ENCODE measurements at regions not wholly inside any gene's neighbourhood (a gene's known extent, or its start where the extent isn't known, plus 50 kb on each side); places are given as distances from the start of the nearest gene placed in this dataset.

GRCh38 chr4:141395919-141396318, 175.2 kb downstream of the ZNF330 start:
- Histone ChIP-seq H3K4me3 (ENCODE audit: low read depth, low read length, poor library complexity, severe bottlenecking) (no peak overlapping the region), H3K36me3 (ENCODE audit: insufficient read depth, low read length, poor library complexity, severe bottlenecking) (no peaks in the 10 kb centered on the region), H3K9me3 (ENCODE audit: low read depth, low read length, poor library complexity, severe bottlenecking) (no peaks in the 10 kb centered on the region), H3K27me3 (replicated peaks; ENCODE audit: insufficient read depth, low read depth, low read length, poor library complexity) (no peaks in the 10 kb centered on the region), H3K27ac (ENCODE audit: low read depth, low read length, poor library complexity, severe bottlenecking) (no peak overlapping the region), H3K4me1 (ENCODE audit: insufficient read depth, low read length, poor library complexity, severe bottlenecking) (no peaks in the 10 kb centered on the region)
- no peak for DNase-seq (ENCODE audit: low spot score)
- BruUV-seq (replicated peaks), result no TSS peak
- no peak for TF ChIP-seq CTCF (conservative IDR thresholded peaks at IDR 0.05; ENCODE audit: low read depth, low read length)
- no peak for TF ChIP-seq EZH2 (IDR thresholded peaks at IDR 0.05; ENCODE audit: borderline replicate concordance, low read depth, low read length, poor library complexity, severe bottlenecking)
- ChIA-PET CTCF (no interaction called here), POLR2A (ENCODE audit: low non-redundant PET) (no interaction called here)
- intact Hi-C loops (cut with micrococcal nuclease; ENCODE audit: unreplicated experiment), result no loop called here

GRCh38 chr4:141402712-141403111, 182.0 kb downstream of the ZNF330 start:
- BruUV-seq (replicated peaks), result no TSS peak
- no peaks in the 10 kb centered on the region for H3K9me3 ChIP-seq (ENCODE audit: low read depth, low read length, poor library complexity, severe bottlenecking)
- H3K36me3 ChIP-seq (ENCODE audit: insufficient read depth, low read length, poor library complexity, severe bottlenecking), result no peaks in the 10 kb centered on the region
- ChIA-PET POLR2A (ENCODE audit: low non-redundant PET) (no interaction called here), CTCF (no interaction called here)
- TF ChIP-seq EZH2 (IDR thresholded peaks at IDR 0.05; ENCODE audit: borderline replicate concordance, low read depth, low read length, poor library complexity, severe bottlenecking) (no peak), CTCF (conservative IDR thresholded peaks at IDR 0.05; ENCODE audit: low read depth, low read length) (no peak)
- H3K27ac ChIP-seq (ENCODE audit: low read depth, low read length, poor library complexity, severe bottlenecking), result no peak overlapping the region
- no peak for DNase-seq (ENCODE audit: low spot score)
- intact Hi-C loops (cut with micrococcal nuclease; ENCODE audit: unreplicated experiment), result no loop called here
- H3K4me3 ChIP-seq (ENCODE audit: low read depth, low read length, poor library complexity, severe bottlenecking), result no peak overlapping the region
- no peaks in the 10 kb centered on the region for H3K27me3 ChIP-seq (replicated peaks; ENCODE audit: insufficient read depth, low read depth, low read length, poor library complexity)
- H3K4me1 ChIP-seq (ENCODE audit: insufficient read depth, low read length, poor library complexity, severe bottlenecking), result no peaks in the 10 kb centered on the region

GRCh38 chr4:141403782-141404181, 183.1 kb downstream of the ZNF330 start:
- no peak for DNase-seq (ENCODE audit: low spot score)
- ChIA-PET CTCF (no interaction called here), POLR2A (ENCODE audit: low non-redundant PET) (no interaction called here)
- TF ChIP-seq EZH2 (IDR thresholded peaks at IDR 0.05; ENCODE audit: borderline replicate concordance, low read depth, low read length, poor library complexity, severe bottlenecking) (no peak), CTCF (conservative IDR thresholded peaks at IDR 0.05; ENCODE audit: low read depth, low read length) (no peak)
- intact Hi-C loops (cut with micrococcal nuclease; ENCODE audit: unreplicated experiment), result no loop called here
- H3K9me3 ChIP-seq (ENCODE audit: low read depth, low read length, poor library complexity, severe bottlenecking), result no peaks in the 10 kb centered on the region
- H3K27me3 ChIP-seq (replicated peaks; ENCODE audit: insufficient read depth, low read depth, low read length, poor library complexity), result no peaks in the 10 kb centered on the region
- H3K27ac ChIP-seq (ENCODE audit: low read depth, low read length, poor library complexity, severe bottlenecking), result no peak overlapping the region
- no peaks in the 10 kb centered on the region for H3K36me3 ChIP-seq (ENCODE audit: insufficient read depth, low read length, poor library complexity, severe bottlenecking)
- H3K4me3 ChIP-seq (ENCODE audit: low read depth, low read length, poor library complexity, severe bottlenecking), result no peak overlapping the region
- no peaks in the 10 kb centered on the region for H3K4me1 ChIP-seq (ENCODE audit: insufficient read depth, low read length, poor library complexity, severe bottlenecking)
- BruUV-seq (replicated peaks), result no TSS peak

Measured in A673 (cell line).